Large intestine (tissue), 3 donors: ENCODE measurements at regions not wholly inside any gene's neighbourhood (a gene's known extent, or its start where the extent isn't known, plus 50 kb on each side); places are given as distances from the start of the nearest gene placed in this dataset.

ENCODE experiments used
- DNase-seq, 2 donors: peaks; one replicate each; pipeline versions ENCODE4 v3.0.0 to v3.0.0-alpha.2; 2013
- H3K27ac ChIP-seq: one replicate; pipeline ENCODE4 v1.5.1; 2013; ENCODE audit warnings: low read length
- H3K27me3 ChIP-seq: 2 replicates; pipeline ENCODE4 v1.6.1; 2013; ENCODE audit warnings: low read length; ENCODE audit not compliant: control insufficient read depth, insufficient read depth
- H3K36me3 ChIP-seq: 2 replicates; pipeline ENCODE4 v1.6.1; 2013; ENCODE audit warnings: low read length; ENCODE audit not compliant: control insufficient read depth, insufficient read depth
- H3K4me1 ChIP-seq: one replicate; pipeline ENCODE4 v1.6.1; 2013; ENCODE audit warnings: low read length; ENCODE audit not compliant: control insufficient read depth, insufficient read depth
- H3K4me3 ChIP-seq: one replicate; pipeline ENCODE4 v1.5.1; 2013; ENCODE audit warnings: low read length
- H3K9me3 ChIP-seq: one replicate; pipeline ENCODE4 v1.6.1; 2013; ENCODE audit warnings: mild to moderate bottlenecking, low read depth, low read length, moderate library complexity; ENCODE audit not compliant: control insufficient read depth
- WGBS: methylation state at CpG from one replicate; pipeline ENCODE4 v1.1.5; 2013; ENCODE audit warnings: low lambda C conversion rate; ENCODE audit not compliant: insufficient coverage; 5-methylcytosine and 5-hydroxymethylcytosine counted together

DNA sequence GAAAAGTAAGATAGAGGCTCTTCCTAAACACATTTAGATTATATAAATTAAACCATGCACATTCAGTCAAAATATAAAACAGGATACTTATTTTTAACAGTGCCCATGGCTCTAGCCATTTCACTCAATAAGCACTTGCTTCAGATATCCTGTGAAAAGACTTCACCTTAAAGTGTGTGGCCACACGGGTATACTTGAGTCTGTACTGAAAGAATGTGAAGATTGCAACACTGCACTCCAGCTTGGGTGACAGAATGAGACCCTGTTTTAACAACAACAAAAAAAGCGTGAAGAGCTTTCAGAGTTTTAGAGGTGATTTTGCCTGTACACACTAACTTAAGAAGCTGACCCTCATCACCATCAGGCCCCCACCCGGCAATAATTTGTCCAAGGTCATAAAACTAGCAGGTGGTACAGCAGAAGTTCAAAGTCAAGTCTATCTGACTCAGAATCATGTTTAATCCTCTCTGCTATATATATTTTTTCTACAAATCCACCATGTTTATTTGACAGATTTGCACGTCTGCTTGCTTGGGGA is 203.5 kb upstream of the GUCY1A2 start:
- DNase-seq = peak; percentile 19 to 68
- 17% methylated on average over 1 of the region's 4 CpGs for WGBS
- H3K4me1 ChIP-seq = peaks cover 17% of the 10 kb centered on the region
- peak overlapping the region; percentile 60 for H3K27ac ChIP-seq
- H3K9me3 ChIP-seq = no peaks in the 10 kb centered on the region
- H3K4me3 ChIP-seq = no peak overlapping the region
- no peaks in the 10 kb centered on the region for H3K27me3 ChIP-seq
- H3K36me3 ChIP-seq = no peaks in the 10 kb centered on the region

- no peaks in the 10 kb centered on the region for H3K27me3 ChIP-seq
- whole genome bisulfite sequencing = 0% methylated on average over 3 of the region's 10 CpGs
- H3K9me3 ChIP-seq = no peaks in the 10 kb centered on the region
- DNase-seq = peak in 1 of 2 donors; percentile 36
- peaks cover 17% of the 10 kb centered on the region for H3K4me1 ChIP-seq
- H3K27ac ChIP-seq = no peak overlapping the region
- H3K4me3 ChIP-seq = no peak overlapping the region
- no peaks in the 10 kb centered on the region for H3K36me3 ChIP-seq
Measured at GRCh38 chr11:107218123-107219013, 200.1 kb upstream of the GUCY1A2 start.

DNA sequence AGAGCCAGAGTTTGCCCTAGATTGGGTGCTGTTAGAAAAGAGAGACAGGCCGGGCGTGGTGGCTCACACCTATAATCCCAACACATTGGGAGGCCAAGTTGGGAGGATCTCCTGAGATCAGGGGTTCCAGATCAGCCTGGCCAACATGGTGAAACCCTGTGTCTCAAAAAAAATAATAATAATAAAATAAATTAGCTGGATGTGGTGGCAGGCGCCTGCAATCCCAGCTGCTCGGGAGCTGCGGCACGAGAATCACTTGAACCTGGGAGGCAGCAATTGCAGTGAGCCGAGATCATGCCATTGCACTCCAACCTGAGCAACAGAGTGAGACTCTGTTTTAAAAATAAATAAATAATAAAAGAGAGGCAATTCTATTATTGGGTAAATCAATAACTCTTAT is 199.2 kb upstream of the GUCY1A2 start:
- Histone ChIP-seq H3K9me3 (no peaks in the 10 kb centered on the region), H3K4me1 (peaks cover 13% of the 10 kb centered on the region), H3K4me3 (no peak overlapping the region), H3K27me3 (no peaks in the 10 kb centered on the region), H3K27ac (no peak overlapping the region), H3K36me3 (no peaks in the 10 kb centered on the region)
- DNase-seq = no peak
- WGBS = 10% methylated on average over 2 of the region's 7 CpGs

DNA sequence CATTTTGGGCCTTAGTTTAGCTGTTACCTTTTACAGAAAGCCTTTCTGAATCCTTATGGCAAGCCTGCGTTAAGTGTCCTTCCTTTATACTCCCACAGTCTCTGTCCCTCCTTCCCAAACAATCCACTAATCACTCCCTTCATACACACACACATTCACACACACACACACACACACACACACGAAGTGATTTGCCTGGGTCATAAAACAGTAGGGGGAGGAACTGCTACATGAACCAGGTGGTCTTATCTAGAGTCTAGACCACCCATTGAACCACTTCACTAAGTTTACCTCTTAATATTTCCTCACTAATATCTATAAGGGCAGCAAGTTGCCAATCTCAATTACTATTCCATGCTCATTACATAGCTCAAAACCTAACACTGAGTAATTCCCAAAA is 196.7 kb upstream of the GUCY1A2 start:
- 29% methylated on average over 1 of the region's 2 CpGs for WGBS
- Histone ChIP-seq H3K27ac (no peak overlapping the region), H3K27me3 (no peaks in the 10 kb centered on the region), H3K4me3 (no peak overlapping the region), H3K36me3 (no peaks in the 10 kb centered on the region), H3K4me1 (peaks cover 8% of the 10 kb centered on the region), H3K9me3 (no peaks in the 10 kb centered on the region)
- DNase-seq = no peak

- H3K36me3 ChIP-seq = no peaks in the 10 kb centered on the region
- H3K9me3 ChIP-seq = no peaks in the 10 kb centered on the region
- H3K4me1 ChIP-seq = peaks cover 2% of the 10 kb centered on the region
- H3K27ac ChIP-seq = no peak overlapping the region
- H3K4me3 ChIP-seq = no peak overlapping the region
- DNase-seq = peak; percentile 35 to 70
- no CpG with 5 or more reads among the region's 1 CpG for WGBS
- no peaks in the 10 kb centered on the region for H3K27me3 ChIP-seq
Measured at GRCh38 chr11:107203656-107204055, 185.4 kb upstream of the GUCY1A2 start.

GRCh38 chr11:107202241-107202640 is 184.0 kb upstream of the GUCY1A2 start:
- 50% methylated on average over 1 of the region's 3 CpGs for WGBS
- no peak overlapping the region for H3K27ac ChIP-seq
- H3K4me1 ChIP-seq = peaks cover 2% of the 10 kb centered on the region
- H3K36me3 ChIP-seq = no peaks in the 10 kb centered on the region
- DNase-seq = no peak
- no peaks in the 10 kb centered on the region for H3K27me3 ChIP-seq
- no peak overlapping the region for H3K4me3 ChIP-seq
- no peaks in the 10 kb centered on the region for H3K9me3 ChIP-seq

DNA sequence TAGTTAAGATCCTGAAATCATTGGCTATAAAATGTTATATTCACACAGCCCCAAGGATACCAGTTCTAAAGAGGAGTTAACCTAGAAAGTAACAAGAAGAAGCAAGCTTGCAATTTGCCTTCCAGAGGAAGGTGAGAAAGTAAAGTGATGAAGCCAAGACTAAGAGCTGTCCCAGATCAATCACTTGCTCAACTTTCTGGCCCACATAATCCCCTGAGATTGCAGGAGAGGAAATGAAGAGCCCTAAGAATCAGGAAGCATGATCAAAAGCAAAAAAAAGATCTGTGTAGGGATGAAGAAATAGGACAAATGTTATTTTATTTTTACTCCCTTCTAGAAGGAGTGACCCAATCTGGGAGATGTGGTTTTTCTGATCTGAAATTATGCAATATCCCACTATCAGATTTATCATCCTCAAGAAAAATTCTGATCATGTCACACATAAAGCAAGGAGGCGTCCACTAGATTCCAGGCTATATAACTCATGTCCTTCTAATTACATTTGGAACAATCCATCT is 180.3 kb upstream of the GUCY1A2 start:
- Histone ChIP-seq H3K27me3 (no peaks in the 10 kb centered on the region), H3K4me3 (no peak overlapping the region), H3K36me3 (no peaks in the 10 kb centered on the region), H3K27ac (no peak overlapping the region), H3K9me3 (no peaks in the 10 kb centered on the region), H3K4me1 (peaks cover 2% of the 10 kb centered on the region)
- no CpG with 5 or more reads among the region's 1 CpG for WGBS
- no peak for DNase-seq

DNA sequence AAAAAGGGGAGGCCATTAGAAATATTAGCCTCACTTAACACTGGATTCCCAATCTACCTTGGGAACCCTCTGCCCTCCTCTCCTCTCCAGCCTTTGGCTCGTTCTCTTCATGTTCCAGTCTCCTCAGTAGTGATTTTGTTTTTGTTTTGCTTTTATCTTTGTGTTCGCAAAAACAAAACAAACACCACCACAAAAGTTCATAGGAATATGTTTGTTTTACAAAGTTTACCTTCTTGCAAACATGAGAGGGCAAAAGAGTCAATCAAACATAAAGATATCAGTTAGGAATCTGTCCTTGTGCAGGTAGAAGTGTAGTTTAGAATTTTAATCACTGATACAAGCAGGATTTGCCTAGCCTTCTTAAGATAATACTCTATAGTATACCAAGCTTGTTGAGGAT is 179.7 kb upstream of the GUCY1A2 start:
- no peaks in the 10 kb centered on the region for H3K36me3 ChIP-seq
- no peak overlapping the region for H3K4me3 ChIP-seq
- H3K27ac ChIP-seq = no peak overlapping the region
- no peaks in the 10 kb centered on the region for H3K27me3 ChIP-seq
- WGBS = 64% methylated on average over 2 of the region's 2 CpGs
- DNase-seq = no peak
- H3K9me3 ChIP-seq = no peaks in the 10 kb centered on the region
- H3K4me1 ChIP-seq = peaks cover under 1% of the 10 kb centered on the region

DNA sequence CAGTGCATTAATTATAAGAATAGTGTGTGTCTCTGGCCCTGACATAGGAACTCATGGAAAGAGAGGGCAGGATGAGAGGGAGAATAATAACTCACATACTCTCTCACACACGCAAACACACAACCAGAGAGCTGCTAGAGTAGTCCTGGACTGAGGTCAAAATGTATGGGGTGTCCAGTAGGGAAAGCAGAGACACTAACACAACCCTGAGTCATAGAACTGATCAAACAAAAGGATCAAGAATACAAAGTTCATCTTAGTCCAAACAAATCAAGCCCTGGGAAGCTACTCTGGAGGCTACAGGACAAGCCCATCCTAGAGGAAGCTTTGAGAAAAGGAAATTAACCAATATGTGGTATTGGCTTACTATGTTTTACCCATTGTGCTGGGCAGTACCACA is 178.5 kb upstream of the GUCY1A2 start:
- WGBS = no CpG with 5 or more reads among the region's 1 CpG
- no peaks in the 10 kb centered on the region for H3K9me3 ChIP-seq
- no peaks in the 10 kb centered on the region for H3K36me3 ChIP-seq
- no peaks in the 10 kb centered on the region for H3K27me3 ChIP-seq
- no peaks in the 10 kb centered on the region for H3K4me1 ChIP-seq
- no peak overlapping the region for H3K4me3 ChIP-seq
- no peak overlapping the region for H3K27ac ChIP-seq
- DNase-seq = peak in 1 of 2 donors; percentile 14

- H3K27ac ChIP-seq = no peak overlapping the region
- H3K36me3 ChIP-seq = no peaks in the 10 kb centered on the region
- no peaks in the 10 kb centered on the region for H3K9me3 ChIP-seq
- no peak overlapping the region for H3K4me3 ChIP-seq
- DNase-seq = no peak
- H3K4me1 ChIP-seq = no peaks in the 10 kb centered on the region
- H3K27me3 ChIP-seq = no peaks in the 10 kb centered on the region
Measured at GRCh38 chr11:107184986-107185385, 166.7 kb upstream of the GUCY1A2 start.
